NCI-H146 treated with DMSO at 0.1 percent for 48 hours (cell line): ENCODE measurements at regions not wholly inside any gene's neighbourhood (a gene's known extent, or its start where the extent isn't known, plus 50 kb on each side); places are given as distances from the start of the nearest gene placed in this dataset.

ENCODE experiments used
- DNase-seq: peaks from one replicate; lab custom pipeline; 2025; ENCODE audit not compliant: unreplicated experiment; lab: John Stamatoyannopoulos, UW

DNA sequence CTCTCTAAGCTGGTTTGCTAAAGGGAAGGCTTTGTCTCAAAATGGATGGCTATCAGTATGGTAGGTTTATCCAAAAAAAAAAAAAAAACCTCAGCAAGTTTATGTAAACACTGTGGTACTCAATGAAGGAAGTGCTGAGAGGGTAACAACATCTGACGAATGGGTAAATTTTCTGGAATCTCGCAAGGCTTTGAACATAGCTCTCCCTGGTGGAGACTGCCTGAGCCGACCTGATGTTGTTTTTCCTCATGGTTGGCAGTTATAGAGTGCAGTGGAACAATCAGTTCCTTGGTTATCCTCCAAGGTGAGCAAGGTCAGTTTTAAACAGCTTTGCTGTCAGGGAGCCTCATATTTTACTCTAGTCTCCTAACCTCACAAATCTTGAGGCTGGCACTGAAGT, 94.6 kb downstream of the ZPLD1 start:
- no peak for DNase-seq

GRCh38 chr3:102530415-102531181, 95.8 kb downstream of the ZPLD1 start:
- DNase-seq: no peak

DNA sequence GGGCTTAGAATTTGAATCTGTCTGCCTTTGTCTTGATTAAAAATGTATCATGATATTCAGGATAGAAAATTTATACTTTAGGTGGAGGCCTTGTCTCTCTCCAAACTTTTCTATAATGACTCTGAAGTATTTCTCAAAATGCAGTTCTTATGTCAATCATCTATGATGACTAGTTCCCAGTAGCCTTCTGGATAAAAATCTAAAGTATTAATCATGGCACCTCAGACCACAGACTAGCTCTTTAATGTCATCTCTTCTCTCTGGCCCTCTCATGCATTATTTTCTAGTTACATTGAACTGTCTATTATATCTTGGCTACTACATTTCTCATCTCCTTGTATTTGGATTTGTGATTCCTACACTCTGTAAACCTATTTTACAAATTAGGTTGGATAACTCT, 96.9 kb downstream of the ZPLD1 start:
- no peak for DNase-seq

- DNase-seq: no peak
These were observed 98.1 kb downstream of the ZPLD1 start for GRCh38 chr3:102532901-102533300.

GRCh38 chr3:102533784-102534183, 99.0 kb downstream of the ZPLD1 start:
- DNase-seq: no peak

DNA sequence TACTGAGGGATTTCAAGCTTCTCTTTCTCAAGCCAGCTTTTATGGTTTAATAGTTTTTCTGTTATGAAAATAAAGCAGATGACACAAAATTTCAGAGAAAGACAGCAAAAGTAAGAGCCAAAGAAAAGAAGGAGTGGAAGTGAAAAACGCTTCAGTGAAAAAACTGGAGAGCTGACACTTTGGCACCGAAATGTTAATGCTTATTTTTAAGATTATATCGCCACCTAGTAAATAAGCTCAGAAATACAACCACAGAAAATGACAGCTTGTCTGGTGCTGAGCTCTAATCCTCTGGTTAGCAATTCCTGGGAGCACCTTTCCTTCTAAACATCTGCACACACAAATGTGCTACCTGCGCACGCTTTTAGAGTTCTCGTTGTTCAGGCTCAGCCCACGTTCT, 101.6 kb downstream of the ZPLD1 start:
- DNase-seq: peak; percentile 36

- no peak for DNase-seq
These were observed 102.3 kb downstream of the ZPLD1 start for GRCh38 chr3:102537123-102537522.

DNA sequence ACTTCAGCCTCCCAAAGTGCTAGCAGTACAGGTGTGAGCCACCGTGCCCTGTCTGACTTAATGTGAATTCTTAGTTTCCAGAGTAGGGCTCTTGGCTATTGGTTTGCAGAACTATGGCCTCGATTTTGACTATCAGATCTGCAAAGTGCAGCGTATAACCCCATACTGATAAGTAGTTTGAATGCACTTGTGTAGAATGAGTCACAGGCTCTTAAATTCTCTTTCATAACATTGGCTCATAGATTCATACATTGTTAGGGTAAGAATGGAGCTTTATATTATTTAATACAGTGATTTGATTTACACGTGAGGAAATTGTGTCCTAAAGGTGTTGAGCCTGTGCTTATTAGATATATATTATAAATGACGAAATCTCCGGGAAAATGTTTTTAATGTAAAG, 109.9 kb downstream of the ZPLD1 start:
- no peak for DNase-seq

DNA sequence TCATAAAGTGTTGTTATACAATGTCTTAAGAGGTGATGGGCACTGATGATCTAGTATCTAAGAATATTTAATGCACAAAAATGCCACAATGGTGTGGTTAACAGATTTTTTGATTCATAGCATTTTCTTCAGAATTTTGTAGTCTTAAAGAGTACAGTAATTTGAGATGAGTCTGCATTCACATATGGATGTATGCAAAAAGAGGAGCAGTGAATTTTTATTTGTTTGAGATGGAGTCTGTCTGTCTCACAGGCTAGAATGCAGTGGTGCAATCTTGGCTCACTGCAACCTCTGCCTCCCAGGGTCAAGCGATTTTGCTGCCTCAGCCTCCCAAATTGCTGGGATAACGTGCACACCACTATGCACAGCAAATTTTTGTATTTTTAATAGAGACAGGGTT, 110.5 kb downstream of the ZPLD1 start:
- DNase-seq: no peak

DNA sequence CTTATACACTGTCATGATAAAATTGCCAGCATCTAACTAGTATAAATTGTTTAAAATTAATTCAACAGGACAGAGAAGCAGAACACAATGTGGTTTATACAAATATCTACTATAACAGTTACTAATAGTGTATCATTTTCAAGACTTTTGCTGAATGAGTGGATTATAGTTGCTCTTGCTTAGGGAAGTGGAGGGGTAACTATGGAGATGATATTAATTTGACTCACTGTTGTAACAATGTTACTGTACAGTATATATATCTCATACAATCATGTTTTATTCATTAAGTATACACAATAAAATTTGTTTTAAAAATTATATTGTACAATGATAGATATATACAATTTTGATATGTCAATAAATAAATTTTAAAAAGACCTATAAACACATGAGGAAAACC, 119.1 kb downstream of the ZPLD1 start:
- no peak for DNase-seq

DNA sequence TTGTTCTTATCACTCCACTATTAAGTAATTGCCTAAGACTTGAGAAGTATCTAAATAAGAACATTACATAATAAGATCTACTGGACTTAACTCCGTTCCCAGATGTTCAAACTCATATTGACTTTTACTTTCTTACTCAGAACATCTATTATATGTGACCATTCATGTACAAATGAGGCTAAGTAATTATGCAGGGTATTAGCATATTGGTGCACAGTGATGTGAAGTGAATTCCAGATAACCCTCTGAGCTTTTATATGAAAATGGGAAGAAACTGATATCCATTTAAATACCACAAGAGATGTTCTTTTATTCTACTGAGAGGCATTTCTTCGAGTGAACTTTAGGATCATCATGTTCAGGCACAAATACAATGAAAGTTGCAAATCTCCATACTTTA, 135.7 kb downstream of the ZPLD1 start:
- DNase-seq: no peak

GRCh38 chr3:102571006-102571405, 136.2 kb downstream of the ZPLD1 start:
- no peak for DNase-seq

GRCh38 chr3:102571720-102572384, 137.0 kb downstream of the ZPLD1 start:
- no peak for DNase-seq

DNA sequence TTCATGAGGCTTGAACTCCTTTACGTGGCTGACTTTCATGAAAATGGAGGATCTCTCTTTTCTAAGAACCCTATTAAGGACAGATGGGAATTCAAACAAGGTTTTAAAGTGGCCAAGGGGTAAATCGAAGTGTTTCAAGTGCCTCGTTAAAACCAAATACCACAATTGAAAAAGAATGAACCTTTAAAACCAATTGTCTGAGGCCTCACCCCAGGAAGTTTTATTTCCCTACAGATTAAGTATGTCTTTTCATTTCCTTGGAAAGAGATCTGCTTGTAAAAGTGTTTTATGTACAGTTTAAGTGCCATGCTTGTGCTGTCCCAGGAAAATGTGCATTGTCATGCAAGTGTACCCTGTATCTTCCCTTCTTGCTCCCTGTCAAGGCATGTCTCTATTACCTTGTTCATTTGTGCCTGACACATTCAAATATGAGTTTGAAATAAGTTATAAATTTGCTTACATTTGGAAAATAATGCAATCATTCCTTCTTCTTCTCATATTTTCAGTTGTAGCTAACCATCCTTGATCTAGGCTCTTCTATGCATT, 138.7 kb downstream of the ZPLD1 start:
- no peak for DNase-seq

DNA sequence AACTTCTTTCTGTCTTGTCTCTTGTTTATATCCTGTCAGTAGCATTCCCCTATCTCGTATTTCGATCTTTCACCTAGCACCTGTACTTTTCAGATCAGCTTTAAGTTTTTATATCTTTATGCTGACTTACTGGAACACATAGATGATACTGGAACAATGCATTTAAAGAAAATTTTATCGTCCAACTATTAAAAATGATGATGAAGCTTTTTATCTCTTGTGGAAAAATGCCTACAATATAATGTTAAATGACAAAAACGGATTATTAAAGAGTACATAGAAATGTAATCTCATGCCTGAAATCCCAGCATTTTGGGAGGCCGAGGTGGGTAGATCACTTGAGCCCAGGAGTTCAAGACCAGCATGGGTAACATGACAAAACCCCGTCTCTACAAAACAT, 139.5 kb downstream of the ZPLD1 start:
- DNase-seq: no peak

GRCh38 chr3:102576651-102577050, 141.8 kb downstream of the ZPLD1 start:
- no peak for DNase-seq

GRCh38 chr3:102577082-102577789, 142.4 kb downstream of the ZPLD1 start:
- DNase-seq: no peak

DNA sequence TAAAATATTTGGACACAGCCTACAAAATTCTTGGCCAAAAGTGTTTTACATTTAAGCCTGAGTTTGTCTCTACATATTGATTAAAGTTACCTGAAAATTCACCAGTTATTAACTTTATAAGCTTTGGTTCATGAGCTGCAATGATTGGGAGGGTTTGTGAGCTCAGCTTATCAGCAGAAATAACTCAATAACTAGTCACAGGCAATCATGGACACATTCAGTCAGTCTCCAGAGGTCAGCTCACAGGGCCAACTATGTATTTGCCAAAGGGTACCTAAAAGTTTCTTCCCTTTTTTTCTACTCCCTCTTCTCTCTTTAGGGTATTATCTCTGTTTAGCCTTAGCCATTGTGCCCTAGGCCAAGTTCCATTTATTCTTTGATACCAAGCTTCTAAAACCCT, 145.9 kb downstream of the ZPLD1 start:
- DNase-seq: no peak

- no peak for DNase-seq
These were observed 151.7 kb downstream of the ZPLD1 start for GRCh38 chr3:102586485-102586884.

DNA sequence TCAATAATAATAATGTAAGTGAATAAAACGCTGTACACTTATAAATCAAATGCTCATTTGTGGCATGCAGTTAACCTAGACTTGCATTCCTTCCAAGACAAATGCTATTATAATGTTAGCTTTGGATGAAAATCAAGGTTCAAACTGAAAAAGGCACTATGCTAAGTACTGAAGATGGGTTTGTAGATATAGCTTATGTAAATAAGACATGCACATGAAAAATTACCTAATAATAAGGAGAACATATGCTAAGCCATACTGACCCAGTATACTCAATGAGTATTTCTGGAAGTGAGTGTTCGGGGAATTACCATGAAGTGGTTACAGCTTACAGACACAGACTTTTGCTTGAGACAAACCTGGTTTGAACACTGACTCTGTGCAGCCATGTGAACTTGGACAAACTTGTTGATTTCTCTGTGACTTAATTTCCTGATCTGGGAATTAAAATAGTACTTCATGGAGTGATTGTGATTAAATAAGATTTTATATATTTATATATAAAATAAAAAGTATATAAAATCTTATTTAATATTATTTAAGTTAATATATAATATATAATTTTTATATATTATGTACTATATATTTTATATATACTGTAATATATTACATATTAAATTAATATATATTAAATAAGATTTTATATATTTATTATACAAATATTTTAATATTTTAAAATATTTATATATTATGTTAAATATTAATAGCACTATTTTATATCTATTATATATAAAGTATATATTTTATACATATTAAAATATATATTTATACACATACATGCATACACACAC, 159.2 kb downstream of the ZPLD1 start:
- no peak for DNase-seq

- no peak for DNase-seq
These were observed 160.2 kb downstream of the ZPLD1 start for GRCh38 chr3:102595057-102595456.
